HepG2 (cell line): ENCODE measurements at regions not wholly inside any gene's neighbourhood (a gene's known extent, or its start where the extent isn't known, plus 50 kb on each side); places are given as distances from the start of the nearest gene placed in this dataset.

Source experiments
- ATAC-seq: fragments of 200-7000 bp; cut with Tn5 transposase; 3 replicates; pipeline ENCODE4 v1.9.1; 2020; ENCODE audit warnings: mild to moderate bottlenecking, moderate library complexity
- BruUV-seq: library from RNA; stranded (reverse); fragments of 400-500 nt; replicated peaks from 2 replicates; lab custom pipeline; 2021; lab: Mats Ljungman, UMichigan
- CTCF ChIA-PET: fragments of 300-600 bp; formaldehyde crosslinking; extraction: SDS; loops from one replicate; lab custom pipeline; 2021; ENCODE audit warnings: low total read pairs, inconsistent platforms, low intra/inter-chr PET ratio; lab: Yijun Ruan, JAX
- POLR2A ChIA-PET: fragments of 350-600 bp; sonication (Branson Sonifier 250); formaldehyde crosslinking; loops from one replicate; lab custom pipeline; 2020; ENCODE audit warnings: antibody characterized with exemption, inconsistent platforms; lab: Yijun Ruan, JAX
- DNase-seq: peaks from one replicate; pipeline ENCODE4 v3.0.0-alpha.2; 2015; ENCODE audit warnings: low spot score
- FAIRE-seq: peaks from 3 replicates; lab custom pipeline; 2011; peaks lifted over from hg19 to GRCh38; lab: Jason Lieb, UNC
- H2AFZ ChIP-seq: one replicate; pipeline ENCODE4 v1.6.1; 2011; ENCODE audit warnings: low read length, inconsistent platforms
- H3K27ac ChIP-seq: fragments of 300-600 bp; 3 replicates; pipeline ENCODE4 v1.8.0; 2011; ENCODE audit warnings: mixed run types, mild to moderate bottlenecking, mixed read lengths, low read length, inconsistent platforms; ENCODE audit not compliant: insufficient read depth; ENCODE audit errors: extremely low read length
- H3K27me3 ChIP-seq, 2 experiments: fragments of 200-600 bp in 1 of 2; 2 replicates in 1 of 2; 3 replicates in 1 of 2; pipeline versions ENCODE4 v1.6.0 to v1.8.0; 2011; ENCODE audit warnings: low read length in 2 of 2, mild to moderate bottlenecking in 2 of 2, moderate library complexity in 2 of 2, inconsistent platforms in 1 of 2; ENCODE audit not compliant: insufficient read depth in 2 of 2, control insufficient read depth in 1 of 2
- H3K36me3 ChIP-seq, 2 experiments: fragments of 200-600 bp in 1 of 2; replicated peaks in 1 of 2; 2 replicates in 1 of 2; 3 replicates in 1 of 2; pipeline versions ENCODE4 v1.5.1 to v1.8.0; 2011; ENCODE audit warnings: low read length in 2 of 2, inconsistent platforms in 1 of 2; ENCODE audit not compliant: insufficient read depth in 2 of 2, control insufficient read depth in 1 of 2
- H3K4me1 ChIP-seq: 2 replicates; pipeline ENCODE4 v1.5.1; 2012; ENCODE audit warnings: low read length, inconsistent platforms; ENCODE audit not compliant: insufficient read depth
- H3K4me2 ChIP-seq: 2 replicates; pipeline ENCODE4 v1.6.0; 2011; ENCODE audit warnings: low read depth, low read length, inconsistent platforms
- H3K4me3 ChIP-seq, 3 experiments: fragments of 200-600 bp in 1 of 3; sonication (generic), shearing (Covaris generic) in 1 of 3; replicated peaks in 1 of 3; 2 replicates each; pipeline ENCODE4 v1.5.1; 2011 to 2016; ENCODE audit warnings: low read length in 3 of 3, inconsistent platforms in 2 of 3, low read depth in 2 of 3, mild to moderate bottlenecking in 2 of 3, control low read depth in 1 of 3, mixed read lengths in 1 of 3; ENCODE audit not compliant: insufficient read depth in 1 of 3
- H3K79me2 ChIP-seq: one replicate; pipeline ENCODE4 v1.6.1; 2011; ENCODE audit warnings: low read length, inconsistent platforms; ENCODE audit not compliant: insufficient read depth
- H3K9ac ChIP-seq: 2 replicates; pipeline ENCODE4 v1.6.0; 2011; ENCODE audit warnings: mild to moderate bottlenecking, low read depth, low read length, inconsistent platforms; ENCODE audit not compliant: insufficient read depth
- H3K9me3 ChIP-seq: 2 replicates; pipeline ENCODE4 v1.5.1; 2012; ENCODE audit warnings: mild to moderate bottlenecking, low read length
- H4K20me1 ChIP-seq: 2 replicates; pipeline ENCODE4 v1.6.0; 2011; ENCODE audit warnings: inconsistent platforms, mild to moderate bottlenecking, low read length, moderate library complexity; ENCODE audit not compliant: insufficient read depth
- CBX2 ChIP-seq, 2 experiments: fragments of 200-600 bp in 1 of 2; sonication (generic); formaldehyde crosslinking in 1 of 2; IDR thresholded peaks; 2 replicates each; pipeline versions ENCODE4 v1.7.0 to v1.8.1; 2018 to 2022; ENCODE audit warnings: low read depth in 2 of 2, low read length in 1 of 2, mild to moderate bottlenecking in 1 of 2, missing genetic modification reagents in 1 of 2
- EED ChIP-seq: sonication (generic); formaldehyde crosslinking; IDR thresholded peaks from 2 replicates; pipeline ENCODE4 v1.5.0; 2020; ENCODE audit warnings: mild to moderate bottlenecking, missing genetic modification reagents
- IRF1 ChIP-seq: sonication (generic); formaldehyde crosslinking; IDR thresholded peaks from 2 replicates; pipeline ENCODE4 v1.4.0; 2020; ENCODE audit warnings: low read depth, mild to moderate bottlenecking, missing genetic modification reagents
- MAFK ChIP-seq, 2 experiments: IDR thresholded peaks in 1 of 2; conservative IDR thresholded peaks in 1 of 2; 2 replicates each; pipeline ENCODE4 v1.6.1; 2011; ENCODE audit warnings: improper control_type of control experiment in 2 of 2, low read length in 2 of 2
- MXI1 ChIP-seq: IDR thresholded peaks from 3 replicates; pipeline ENCODE4 v1.6.1; 2012; ENCODE audit warnings: low read depth, low read length, inconsistent platforms, borderline replicate concordance
- NR2F2 ChIP-seq: IDR thresholded peaks from 2 replicates; pipeline ENCODE4 v1.6.1; 2012; ENCODE audit warnings: low read depth, inconsistent platforms, borderline replicate concordance
- RXRB ChIP-seq: IDR thresholded peaks from 2 replicates; pipeline ENCODE4 v1.6.1; 2016; ENCODE audit warnings: borderline replicate concordance, missing genetic modification reagents, missing compliant biosample characterization
- SMAD9 ChIP-seq: sonication (generic); formaldehyde crosslinking; IDR thresholded peaks from 2 replicates; pipeline ENCODE4 v1.5.1; 2020; ENCODE audit warnings: mild to moderate bottlenecking, missing genetic modification reagents
- ZNF180 ChIP-seq: sonication (generic); formaldehyde crosslinking; IDR thresholded peaks from 2 replicates; pipeline ENCODE4 v1.4.0; 2020; ENCODE audit warnings: low read depth, missing genetic modification reagents, borderline replicate concordance
- ZNF292 ChIP-seq: sonication (generic); formaldehyde crosslinking; IDR thresholded peaks from 2 replicates; pipeline ENCODE4 v1.8.1; 2022; ENCODE audit warnings: mild to moderate bottlenecking, low read depth, missing genetic modification reagents, borderline replicate concordance
- ZNF569 ChIP-seq: sonication (generic); formaldehyde crosslinking; IDR thresholded peaks from 2 replicates; pipeline ENCODE4 v1.5.0; 2020; ENCODE audit warnings: mild to moderate bottlenecking, missing genetic modification reagents, moderate library complexity, borderline replicate concordance
- ZNF687 ChIP-seq: sonication (generic); formaldehyde crosslinking; IDR thresholded peaks from 2 replicates; pipeline ENCODE4 v1.5.1; 2020; ENCODE audit warnings: mild to moderate bottlenecking, missing genetic modification reagents, moderate library complexity
- WGBS: methylation state at CpG from one replicate; pipeline ENCODE4 v1.1.6; 2017; ENCODE audit warnings: low lambda C conversion rate; 5-methylcytosine and 5-hydroxymethylcytosine counted together
- in situ Hi-C: cut with HindIII; loops from 2 replicates; pipeline ENCODE4 v1.10.0; 2017; ENCODE audit warnings: low pct_unique_long_range_greater_than_20kb; ENCODE audit not compliant: extremely low pct_ligation_motif_present
- intact Hi-C: fragments of 100-400 bp; cut with micrococcal nuclease; formaldehyde crosslinking; loops from one replicate; pipeline ENCODE4 v1.10.0; 2022; ENCODE audit not compliant: unreplicated experiment
- TF ChIP-seq, protein P1 (sequence below): sonication (generic); formaldehyde crosslinking; IDR thresholded peaks from 2 replicates; pipeline ENCODE4 v1.4.0; 2020; ENCODE audit warnings: low read depth, missing genetic modification reagents

DNA sequence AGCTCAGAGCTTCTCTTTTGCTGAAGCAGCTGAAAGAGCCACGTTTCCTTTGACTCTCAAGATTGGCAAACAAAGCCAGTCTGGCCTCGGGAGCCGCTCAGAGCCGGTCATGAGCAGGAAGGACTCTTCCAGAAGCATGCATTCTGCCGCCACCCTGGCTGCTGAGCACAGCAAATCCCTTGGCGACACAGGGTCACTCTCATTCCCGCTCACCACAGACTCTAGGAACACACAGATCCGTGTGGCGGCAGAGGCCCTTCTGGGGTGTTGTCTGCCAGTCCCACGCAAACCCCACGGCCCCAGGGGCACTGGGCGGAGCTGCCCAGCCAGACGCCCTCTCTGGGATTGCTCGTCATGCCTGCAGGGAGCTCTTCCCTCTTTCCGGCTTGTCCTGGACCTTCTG, 157.0 kb downstream of the C16orf95 start:
- DNase-seq = no peak
- BruUV-seq = no TSS peak

More for the DNA sequence above, 157.0 kb downstream of the C16orf95 start:
- ATAC-seq (peak; percentile 43), FAIRE-seq (no peak)
- 4% methylated on average over 5 of the region's 15 CpGs for WGBS
- Histone ChIP-seq H3K4me1 (no peaks in the 10 kb centered on the region), H3K79me2 (no peaks in the 10 kb centered on the region), H4K20me1 (no peaks in the 10 kb centered on the region), H3K9me3 (no peaks in the 10 kb centered on the region), H3K27ac (no peak overlapping the region), H3K9ac (no peak overlapping the region), H3K4me3 (no peak overlapping the region), H2AFZ (no peak overlapping the region), H3K27me3 (peaks cover 4 to 19% of the 10 kb centered on the region in 2 experiments), H3K36me3 (no peaks in the 10 kb centered on the region), H3K4me2 (no peak overlapping the region)
- ChIA-PET CTCF (no interaction called here), POLR2A (no interaction called here)
- in situ Hi-C loops = no loop called here
- TF ChIP-seq ZNF292 (CRISPR knock-in tag) (no peak), MXI1 (no peak), CBX2 (IDR thresholded peaks at IDR 0.05; ENCODE audit: low read depth, low read length) (no peak), CBX2 (CRISPR knock-in tag; IDR thresholded peaks at IDR 0.05; ENCODE audit: low read depth) (no peak), RXRB (CRISPR knock-in tag) (no peak), IRF1 (CRISPR knock-in tag) (no peak), NR2F2 (no peak), SMAD9 (CRISPR knock-in tag) (no peak), MAFK (conservative IDR thresholded peaks at IDR 0.05 in 1 of 2, IDR thresholded peaks at IDR 0.05 in 1 of 2; ENCODE audit: low read length in 2 of 2) (0 out of 4 replicates have a peak, but pooled peaks of 1 of the 2 experiments have one; percentile 1), ZNF687 (peak; percentile 34; the same call in 1 of the 2 replicates), ZNF569 (CRISPR knock-in tag) (no peak), ZNF180 (CRISPR knock-in tag) (no peak), EED (CRISPR knock-in tag) (0 out of 2 replicates have a peak, but pooled peaks have one; percentile 22)
- TF ChIP-seq, protein P1, sequence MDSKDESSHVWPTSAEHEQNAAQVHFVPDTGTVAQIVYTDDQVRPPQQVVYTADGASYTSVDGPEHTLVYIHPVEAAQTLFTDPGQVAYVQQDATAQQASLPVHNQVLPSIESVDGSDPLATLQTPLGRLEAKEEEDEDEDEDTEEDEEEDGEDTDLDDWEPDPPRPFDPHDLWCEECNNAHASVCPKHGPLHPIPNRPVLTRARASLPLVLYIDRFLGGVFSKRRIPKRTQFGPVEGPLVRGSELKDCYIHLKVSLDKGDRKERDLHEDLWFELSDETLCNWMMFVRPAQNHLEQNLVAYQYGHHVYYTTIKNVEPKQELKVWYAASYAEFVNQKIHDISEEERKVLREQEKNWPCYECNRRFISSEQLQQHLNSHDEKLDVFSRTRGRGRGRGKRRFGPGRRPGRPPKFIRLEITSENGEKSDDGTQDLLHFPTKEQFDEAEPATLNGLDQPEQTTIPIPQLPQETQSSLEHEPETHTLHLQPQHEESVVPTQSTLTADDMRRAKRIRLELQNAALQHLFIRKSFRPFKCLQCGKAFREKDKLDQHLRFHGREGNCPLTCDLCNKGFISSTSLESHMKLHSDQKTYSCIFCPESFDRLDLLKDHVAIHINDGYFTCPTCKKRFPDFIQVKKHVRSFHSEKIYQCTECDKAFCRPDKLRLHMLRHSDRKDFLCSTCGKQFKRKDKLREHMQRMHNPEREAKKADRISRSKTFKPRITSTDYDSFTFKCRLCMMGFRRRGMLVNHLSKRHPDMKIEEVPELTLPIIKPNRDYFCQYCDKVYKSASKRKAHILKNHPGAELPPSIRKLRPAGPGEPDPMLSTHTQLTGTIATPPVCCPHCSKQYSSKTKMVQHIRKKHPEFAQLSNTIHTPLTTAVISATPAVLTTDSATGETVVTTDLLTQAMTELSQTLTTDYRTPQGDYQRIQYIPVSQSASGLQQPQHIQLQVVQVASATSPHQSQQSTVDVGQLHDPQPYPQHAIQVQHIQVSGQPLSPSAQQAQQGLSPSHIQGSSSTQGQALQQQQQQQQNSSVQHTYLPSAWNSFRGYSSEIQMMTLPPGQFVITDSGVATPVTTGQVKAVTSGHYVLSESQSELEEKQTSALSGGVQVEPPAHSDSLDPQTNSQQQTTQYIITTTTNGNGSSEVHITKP (CRISPR knock-in tag) = no peak
- intact Hi-C loops = no loop called here
